Breast epithelium (tissue), 3 donors: ENCODE measurements at regions not wholly inside any gene's neighbourhood (a gene's known extent, or its start where the extent isn't known, plus 50 kb on each side); places are given as distances from the start of the nearest gene placed in this dataset.

Source experiments
- POLR2A ChIP-seq: fragments of 450-650 bp; IDR thresholded peaks from one replicate; pipeline ENCODE4 v1.6.1; 2016; ENCODE audit warnings: antibody characterized with exemption, mild to moderate bottlenecking, moderate library complexity
- TF ChIP-seq, protein P1 (sequence below), 3 donors: fragments of 450-650 bp; IDR thresholded peaks; one replicate each; pipeline ENCODE4 v1.5.1; 2016 to 2017; ENCODE audit warnings: antibody characterized with exemption in 3 of 3, mild to moderate bottlenecking in 3 of 3, moderate library complexity in 3 of 3

DNA sequence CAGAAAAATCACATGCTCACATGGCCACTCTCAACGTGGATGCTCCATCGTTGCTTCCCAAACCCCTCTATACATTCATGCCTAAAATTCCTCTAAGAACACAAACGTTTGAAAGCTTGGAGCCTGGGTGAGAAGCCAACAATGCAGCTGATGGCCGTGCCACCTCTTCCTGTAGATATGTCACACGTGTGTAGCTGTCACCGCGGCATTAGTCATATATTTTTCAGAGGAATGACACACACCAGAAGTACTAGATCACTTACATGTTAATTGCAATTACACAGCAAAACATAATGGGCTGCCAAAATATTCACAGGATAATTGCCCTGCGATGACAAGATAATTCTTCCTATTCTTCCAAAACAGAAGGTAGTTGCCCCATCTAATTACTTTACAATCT lies 112.7 kb upstream of the BACE2 start:
- TF ChIP-seq, protein P1, sequence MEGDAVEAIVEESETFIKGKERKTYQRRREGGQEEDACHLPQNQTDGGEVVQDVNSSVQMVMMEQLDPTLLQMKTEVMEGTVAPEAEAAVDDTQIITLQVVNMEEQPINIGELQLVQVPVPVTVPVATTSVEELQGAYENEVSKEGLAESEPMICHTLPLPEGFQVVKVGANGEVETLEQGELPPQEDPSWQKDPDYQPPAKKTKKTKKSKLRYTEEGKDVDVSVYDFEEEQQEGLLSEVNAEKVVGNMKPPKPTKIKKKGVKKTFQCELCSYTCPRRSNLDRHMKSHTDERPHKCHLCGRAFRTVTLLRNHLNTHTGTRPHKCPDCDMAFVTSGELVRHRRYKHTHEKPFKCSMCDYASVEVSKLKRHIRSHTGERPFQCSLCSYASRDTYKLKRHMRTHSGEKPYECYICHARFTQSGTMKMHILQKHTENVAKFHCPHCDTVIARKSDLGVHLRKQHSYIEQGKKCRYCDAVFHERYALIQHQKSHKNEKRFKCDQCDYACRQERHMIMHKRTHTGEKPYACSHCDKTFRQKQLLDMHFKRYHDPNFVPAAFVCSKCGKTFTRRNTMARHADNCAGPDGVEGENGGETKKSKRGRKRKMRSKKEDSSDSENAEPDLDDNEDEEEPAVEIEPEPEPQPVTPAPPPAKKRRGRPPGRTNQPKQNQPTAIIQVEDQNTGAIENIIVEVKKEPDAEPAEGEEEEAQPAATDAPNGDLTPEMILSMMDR (IDR thresholded peaks at IDR 0.05) = no peak
- TF ChIP-seq POLR2A = no peak
